ENCODE measurements at regions not wholly inside any gene's neighbourhood (a gene's known extent, or its start where the extent isn't known, plus 50 kb on each side); places are given as distances from the start of the nearest gene placed in this dataset.

- no peak for DNase-seq (ENCODE audit: low read depth)
These were observed 56.8 kb upstream of the IRF2BP2 start for GRCh38 chr1:234666761-234667160.

DNA sequence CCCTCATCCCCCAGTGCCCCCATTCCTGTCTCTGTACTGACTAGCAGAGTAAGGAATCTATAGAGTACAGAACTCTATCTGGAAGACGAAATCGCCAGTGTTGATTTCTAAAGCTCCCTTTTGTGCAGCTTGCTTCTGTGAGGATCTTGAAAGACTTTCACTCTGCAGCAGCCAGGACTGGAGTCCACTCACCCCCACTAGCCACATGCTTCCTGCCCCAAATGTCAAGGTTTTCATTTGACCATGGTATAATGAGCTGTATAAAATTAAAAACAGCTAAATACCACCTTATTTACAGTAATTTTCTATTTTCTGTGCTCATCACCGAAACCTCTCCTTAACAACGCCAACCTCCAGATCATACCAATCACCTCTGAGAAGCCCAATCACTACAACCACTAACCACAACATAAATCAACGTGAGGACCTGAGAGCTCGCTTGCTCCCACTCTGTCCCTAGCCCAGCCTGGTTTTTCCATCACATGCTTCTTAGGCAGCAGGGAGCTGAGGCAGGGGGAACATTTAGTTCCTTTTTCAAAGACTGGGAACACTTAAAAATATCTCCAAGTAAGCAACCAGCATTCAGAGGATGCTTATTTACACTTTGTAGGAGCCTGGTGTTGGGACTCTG is 56.1 kb upstream of the IRF2BP2 start:
- DNase-seq (ENCODE audit: low read depth): no peak

GRCh38 chr1:234662148-234662547 is 52.2 kb upstream of the IRF2BP2 start:
- DNase-seq (ENCODE audit: low read depth): no peak

DNA sequence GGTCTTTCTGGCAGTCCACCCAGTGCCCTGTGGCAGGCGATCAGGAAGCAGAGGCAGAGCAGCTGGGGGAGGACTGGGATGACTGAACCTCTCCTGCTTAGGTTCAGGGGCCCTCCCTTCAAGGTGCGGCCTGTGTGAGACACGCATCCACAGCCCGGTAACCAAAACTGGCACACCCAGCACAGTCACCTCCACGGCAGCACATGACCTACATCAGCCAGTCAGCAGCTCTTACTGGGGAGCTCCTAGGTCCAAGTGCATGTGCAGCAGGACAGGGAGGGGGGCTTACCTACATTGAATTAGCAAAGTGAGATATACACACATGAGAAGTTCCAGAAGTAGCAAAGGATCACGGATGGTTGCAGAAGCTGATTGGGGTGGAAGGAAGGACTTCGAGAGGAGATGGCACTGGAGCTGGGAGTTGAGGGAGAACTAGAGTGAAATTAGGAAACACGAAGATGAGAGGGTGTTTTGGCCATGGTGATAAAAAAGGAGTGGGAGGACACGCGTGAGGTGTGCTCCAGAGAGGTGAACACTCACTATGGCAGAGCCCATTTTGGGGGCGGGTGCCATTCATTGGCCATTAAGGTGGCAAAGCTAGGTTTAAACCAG is 51.4 kb upstream of the IRF2BP2 start:
- DNase-seq (ENCODE audit: low read depth): no peak

DNA sequence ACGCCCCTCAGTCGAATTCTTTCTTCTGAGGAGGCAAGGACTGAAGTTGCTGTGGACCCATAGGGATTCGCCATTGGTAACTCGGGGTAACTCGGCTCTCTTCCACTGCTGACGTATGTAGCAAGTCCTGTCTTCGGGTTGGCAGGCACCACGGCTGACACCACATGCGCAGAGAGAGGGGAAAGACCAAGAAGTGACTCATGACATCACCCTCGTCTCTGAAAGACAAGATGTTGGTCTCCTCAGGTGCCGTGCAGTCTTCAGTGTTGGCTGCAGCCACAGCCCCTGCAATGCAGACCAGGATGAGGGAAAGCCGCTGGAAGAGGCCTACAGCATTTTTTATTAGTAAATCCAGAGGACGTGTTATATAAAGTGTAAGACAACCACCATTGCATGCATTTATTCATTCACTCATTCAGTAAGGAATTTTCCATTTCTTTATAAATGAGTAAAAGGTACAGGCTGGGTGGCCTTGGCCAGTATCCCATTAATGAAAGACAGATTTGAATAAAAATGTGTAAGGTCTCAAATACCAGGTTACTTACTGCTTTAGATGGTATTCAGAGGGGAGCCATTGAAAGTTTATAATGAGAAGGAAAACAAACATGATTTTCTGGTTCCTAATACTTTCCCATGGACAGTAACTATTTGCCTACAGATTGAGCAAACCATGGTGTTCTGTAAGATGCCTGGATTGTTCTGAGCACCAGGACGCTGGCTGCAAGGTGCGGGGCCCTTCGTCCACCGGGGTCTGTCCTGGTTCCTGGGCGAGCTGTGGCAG is 50.7 kb upstream of the IRF2BP2 start:
- no peak for DNase-seq (ENCODE audit: low read depth)

Measured in fibroblast of the conjunctiva (primary cell).